K562 (cell line): ENCODE measurements at regions not wholly inside any gene's neighbourhood (a gene's known extent, or its start where the extent isn't known, plus 50 kb on each side); places are given as distances from the start of the nearest gene placed in this dataset.

Experiments used
- ATAC-seq: fragments of 200-7000 bp; cut with Tn5 transposase; 3 replicates; pipeline ENCODE4 v1.9.1; 2020; ENCODE audit warnings: moderate library complexity
- BruUV-seq: library from RNA; stranded (reverse); fragments of 400-500 nt; replicated peaks from 2 replicates; lab custom pipeline; 2021; lab: Mats Ljungman, UMichigan
- CTCF ChIA-PET: fragments of 300-600 bp; formaldehyde crosslinking; extraction: SDS; loops from one replicate; lab custom pipeline; 2021; ENCODE audit warnings: low intra/inter-chr PET ratio; lab: Yijun Ruan, JAX
- POLR2A ChIA-PET: fragments of 300-600, 350-650 bp; sonication (Branson Sonifier 250); formaldehyde crosslinking; extraction: SDS; loops from one replicate; lab custom pipeline; 2021; ENCODE audit warnings: antibody characterized with exemption, inconsistent platforms; lab: Yijun Ruan, JAX
- DNase-seq, 4 experiments: peaks; one replicate each; pipeline versions ENCODE4 v3.0.0 to v3.0.0-alpha.2; 2011 to 2018; ENCODE audit warnings: low spot score in 3 of 4, mixed read lengths in 3 of 4; ENCODE audit errors: extremely low read depth in 1 of 4
- FAIRE-seq: peaks from 2 replicates; lab custom pipeline; 2011; peaks lifted over from hg19 to GRCh38; lab: Jason Lieb, UNC
- H2AFZ ChIP-seq: 2 replicates; pipeline ENCODE4 v1.6.0; 2011; ENCODE audit warnings: low read depth, low read length, control low read depth, inconsistent platforms
- H3K27ac ChIP-seq: fragments of 200-600 bp; 3 replicates; pipeline ENCODE4 v1.8.0; 2011; ENCODE audit warnings: low read depth, mild to moderate bottlenecking, control low read depth, inconsistent platforms, low read length, moderate library complexity, mixed read lengths; ENCODE audit errors: extremely low read depth
- H3K27me3 ChIP-seq, 2 experiments: fragments of 300-600 bp in 1 of 2; 2 replicates in 1 of 2; 3 replicates in 1 of 2; pipeline versions ENCODE4 v1.6.0 to v1.8.0; 2011; ENCODE audit warnings: inconsistent platforms in 2 of 2, low read length in 2 of 2, mild to moderate bottlenecking in 1 of 2, mixed read lengths in 1 of 2, moderate library complexity in 1 of 2; ENCODE audit not compliant: control insufficient read depth in 2 of 2, insufficient read depth in 2 of 2
- H3K36me3 ChIP-seq: fragments of 300-600 bp; 3 replicates; pipeline ENCODE4 v1.8.0; 2011; ENCODE audit warnings: mild to moderate bottlenecking, low read length, inconsistent platforms; ENCODE audit not compliant: control insufficient read depth, insufficient read depth
- H3K4me1 ChIP-seq, 2 experiments: fragments of 200-600 bp in 1 of 2; replicated peaks in 1 of 2; 2 replicates in 1 of 2; 3 replicates in 1 of 2; pipeline versions ENCODE4 v1.5.1 to v1.8.0; 2011; ENCODE audit warnings: inconsistent platforms in 2 of 2, low read length in 2 of 2, mild to moderate bottlenecking in 1 of 2, mixed read lengths in 1 of 2, moderate library complexity in 1 of 2; ENCODE audit not compliant: control insufficient read depth in 2 of 2, insufficient read depth in 2 of 2
- H3K4me2 ChIP-seq: 2 replicates; pipeline ENCODE4 v1.6.1; 2011; ENCODE audit warnings: low read length, control low read depth, inconsistent platforms, mixed read lengths; ENCODE audit not compliant: insufficient read depth
- H3K4me3 ChIP-seq: fragments of 200-600 bp; sonication (generic), shearing (Covaris generic); 2 replicates; pipeline ENCODE4 v1.5.1; 2016; ENCODE audit warnings: control low read depth, inconsistent platforms
- H3K79me2 ChIP-seq: fragments of 200-600 bp; 3 replicates; pipeline ENCODE4 v1.8.0; 2011; ENCODE audit warnings: low read length, inconsistent platforms; ENCODE audit not compliant: control insufficient read depth, insufficient read depth
- H3K9ac ChIP-seq, 2 experiments: 2 replicates each; pipeline versions ENCODE4 v1.6.0 to v1.6.1; 2011; ENCODE audit warnings: low read depth in 2 of 2, low read length in 2 of 2, control low read depth in 1 of 2, inconsistent platforms in 1 of 2, mild to moderate bottlenecking in 1 of 2, mixed read lengths in 1 of 2; ENCODE audit not compliant: insufficient read depth in 1 of 2
- H3K9me1 ChIP-seq: one replicate; pipeline ENCODE4 v1.6.0; 2011; ENCODE audit warnings: inconsistent platforms, mild to moderate bottlenecking, low read length, moderate library complexity; ENCODE audit not compliant: control insufficient read depth, insufficient read depth
- H3K9me3 ChIP-seq: replicated peaks from 2 replicates; pipeline ENCODE4 v1.5.1; 2011; ENCODE audit warnings: low read depth, low read length, inconsistent platforms; ENCODE audit not compliant: control insufficient read depth, insufficient read depth
- H4K20me1 ChIP-seq: replicated peaks from 2 replicates; pipeline ENCODE4 v1.6.1; 2011; ENCODE audit warnings: low read length, inconsistent platforms, mixed read lengths; ENCODE audit not compliant: control insufficient read depth, insufficient read depth
- CREM ChIP-seq: IDR thresholded peaks from 2 replicates; pipeline ENCODE4 v1.6.1; 2014; ENCODE audit warnings: antibody characterized with exemption, low read depth
- FOXK1 ChIP-seq: sonication (generic); formaldehyde crosslinking; IDR thresholded peaks from 2 replicates; pipeline ENCODE4 v1.8.0; 2022; ENCODE audit warnings: missing genetic modification reagents, mild to moderate bottlenecking, borderline replicate concordance
- HDAC1 ChIP-seq, 2 experiments: fragments of 450-650 bp; IDR thresholded peaks; 2 replicates each; pipeline ENCODE4 v1.6.1; 2016 to 2017; ENCODE audit warnings: inconsistent platforms in 1 of 2, mild to moderate bottlenecking in 1 of 2, moderate library complexity in 1 of 2
- NCOA2 ChIP-seq, 2 experiments: fragments of 450-650 bp; IDR thresholded peaks; 2 replicates each; pipeline ENCODE4 v1.6.1; 2018; ENCODE audit warnings: mild to moderate bottlenecking in 2 of 2, moderate library complexity in 1 of 2; ENCODE audit not compliant: partially characterized antibody in 2 of 2
- NFE2 ChIP-seq: IDR thresholded peaks from 2 replicates; pipeline ENCODE4 v1.6.1; 2014; ENCODE audit warnings: antibody characterized with exemption, low read depth
- RBFOX2 ChIP-seq: fragments of 200-400 bp; formaldehyde crosslinking; IDR thresholded peaks from 2 replicates; pipeline ENCODE4 v1.6.1; 2017; ENCODE audit warnings: low read depth, mild to moderate bottlenecking, low read length, moderate library complexity
- RFX1 ChIP-seq: fragments of 450-650 bp; IDR thresholded peaks from 2 replicates; pipeline ENCODE4 v1.6.1; 2016; ENCODE audit warnings: mild to moderate bottlenecking, moderate library complexity
- TCF3 ChIP-seq: sonication (generic); formaldehyde crosslinking; IDR thresholded peaks from 2 replicates; pipeline ENCODE4 v1.4.0; 2020; ENCODE audit warnings: mild to moderate bottlenecking, missing genetic modification reagents
- XRCC3 ChIP-seq: fragments of 450-650 bp; IDR thresholded peaks from 2 replicates; pipeline ENCODE4 v1.6.1; 2017; ENCODE audit warnings: mild to moderate bottlenecking, moderate library complexity
- ZKSCAN3 ChIP-seq: fragments of 250-450 bp; sonication (Bioruptor Pico); IDR thresholded peaks from 2 replicates; pipeline ENCODE4 v1.4.0; 2020
- ZNF217 ChIP-seq: sonication (generic); formaldehyde crosslinking; IDR thresholded peaks from 2 replicates; pipeline ENCODE4 v1.8.0; 2022; ENCODE audit warnings: mild to moderate bottlenecking, missing genetic modification reagents
- ZNF253 ChIP-seq: fragments of 250-450 bp; sonication (Bioruptor Pico); conservative IDR thresholded peaks from 2 replicates; pipeline ENCODE4 v1.6.1; 2021; ENCODE audit warnings: mild to moderate bottlenecking
- ZNF583 ChIP-seq: fragments of 250-450 bp; sonication (Bioruptor Pico); IDR thresholded peaks from 2 replicates; pipeline ENCODE4 v1.4.0; 2020
- WGBS: fragments of 100-300 bp; shearing (Covaris generic); methylation state at CpG from one replicate; pipeline ENCODE4 v1.1.6; 2016; ENCODE audit warnings: low coverage, mixed read lengths; ENCODE audit not compliant: insufficient coverage; ENCODE audit errors: missing lambda C conversion rate; 5-methylcytosine and 5-hydroxymethylcytosine counted together
- in situ Hi-C: fragments of 300-500 bp; cut with MboI; formaldehyde crosslinking; loops from 4 replicates; pipeline ENCODE4 v1.15.0; 2018; ENCODE audit warnings: inconsistent platforms, mixed read lengths
- intact Hi-C: fragments of 100-400 bp; cut with micrococcal nuclease; formaldehyde crosslinking; loops from 2 replicates; pipeline ENCODE4 v1.14.2; 2022
- TF ChIP-seq, protein P1 (sequence below): IDR thresholded peaks from 2 replicates; pipeline ENCODE4 v1.6.1; 2014; ENCODE audit warnings: antibody characterized with exemption
- TF ChIP-seq, protein P2 (sequence below): fragments of 450-650 bp; formaldehyde crosslinking; IDR thresholded peaks from 2 replicates; pipeline ENCODE4 v1.4.0; 2020; ENCODE audit warnings: mild to moderate bottlenecking, moderate library complexity
- TF ChIP-seq, protein P3 (sequence below): sonication (generic); formaldehyde crosslinking; IDR thresholded peaks from 2 replicates; pipeline ENCODE4 v1.4.0; 2020; ENCODE audit warnings: mild to moderate bottlenecking, missing genetic modification reagents
- TF ChIP-seq, protein P4 (sequence below): fragments of 450-650 bp; IDR thresholded peaks from 2 replicates; pipeline ENCODE4 v1.6.1; 2018; ENCODE audit warnings: mild to moderate bottlenecking, low read depth; ENCODE audit not compliant: partially characterized antibody

DNA sequence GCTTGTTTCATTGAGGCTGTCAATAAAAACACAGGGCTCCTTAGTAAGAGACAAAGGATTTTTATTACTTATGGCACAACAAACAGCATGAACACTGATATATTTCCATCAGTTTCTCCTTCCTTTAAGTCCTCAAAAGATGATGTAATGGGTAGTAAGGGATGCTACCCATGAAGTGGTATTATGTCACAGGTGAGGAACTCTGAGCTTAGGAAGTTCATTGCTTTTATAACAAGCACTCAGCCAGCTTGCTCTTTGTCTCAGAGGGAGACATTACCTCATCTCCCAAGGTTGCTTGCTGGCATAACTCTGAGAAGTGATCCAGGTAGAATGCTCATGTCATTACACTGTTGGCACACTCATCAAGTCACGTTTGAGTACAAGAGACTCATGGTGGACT lies 287.0 kb upstream of the OR4E1 start (continued):
- TF ChIP-seq, protein P1, sequence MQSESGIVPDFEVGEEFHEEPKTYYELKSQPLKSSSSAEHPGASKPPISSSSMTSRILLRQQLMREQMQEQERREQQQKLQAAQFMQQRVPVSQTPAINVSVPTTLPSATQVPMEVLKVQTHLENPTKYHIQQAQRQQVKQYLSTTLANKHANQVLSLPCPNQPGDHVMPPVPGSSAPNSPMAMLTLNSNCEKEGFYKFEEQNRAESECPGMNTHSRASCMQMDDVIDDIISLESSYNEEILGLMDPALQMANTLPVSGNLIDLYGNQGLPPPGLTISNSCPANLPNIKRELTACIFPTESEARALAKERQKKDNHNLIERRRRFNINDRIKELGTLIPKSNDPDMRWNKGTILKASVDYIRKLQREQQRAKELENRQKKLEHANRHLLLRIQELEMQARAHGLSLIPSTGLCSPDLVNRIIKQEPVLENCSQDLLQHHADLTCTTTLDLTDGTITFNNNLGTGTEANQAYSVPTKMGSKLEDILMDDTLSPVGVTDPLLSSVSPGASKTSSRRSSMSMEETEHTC = no peak
- no peak for TF ChIP-seq ZNF253 (CRISPR knock-in tag)
- no peak for TF ChIP-seq XRCC3
- TF ChIP-seq, protein P2, sequence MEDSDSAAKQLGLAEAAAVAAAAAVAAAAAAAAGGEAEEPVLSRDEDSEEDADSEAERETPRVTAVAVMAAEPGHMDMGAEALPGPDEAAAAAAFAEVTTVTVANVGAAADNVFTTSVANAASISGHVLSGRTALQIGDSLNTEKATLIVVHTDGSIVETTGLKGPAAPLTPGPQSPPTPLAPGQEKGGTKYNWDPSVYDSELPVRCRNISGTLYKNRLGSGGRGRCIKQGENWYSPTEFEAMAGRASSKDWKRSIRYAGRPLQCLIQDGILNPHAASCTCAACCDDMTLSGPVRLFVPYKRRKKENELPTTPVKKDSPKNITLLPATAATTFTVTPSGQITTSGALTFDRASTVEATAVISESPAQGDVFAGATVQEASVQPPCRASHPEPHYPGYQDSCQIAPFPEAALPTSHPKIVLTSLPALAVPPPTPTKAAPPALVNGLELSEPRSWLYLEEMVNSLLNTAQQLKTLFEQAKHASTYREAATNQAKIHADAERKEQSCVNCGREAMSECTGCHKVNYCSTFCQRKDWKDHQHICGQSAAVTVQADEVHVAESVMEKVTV (CRISPR knock-in tag) = no peak
- no peak for TF ChIP-seq ZNF583 (CRISPR knock-in tag)
- no peak for TF ChIP-seq NFE2

DNA sequence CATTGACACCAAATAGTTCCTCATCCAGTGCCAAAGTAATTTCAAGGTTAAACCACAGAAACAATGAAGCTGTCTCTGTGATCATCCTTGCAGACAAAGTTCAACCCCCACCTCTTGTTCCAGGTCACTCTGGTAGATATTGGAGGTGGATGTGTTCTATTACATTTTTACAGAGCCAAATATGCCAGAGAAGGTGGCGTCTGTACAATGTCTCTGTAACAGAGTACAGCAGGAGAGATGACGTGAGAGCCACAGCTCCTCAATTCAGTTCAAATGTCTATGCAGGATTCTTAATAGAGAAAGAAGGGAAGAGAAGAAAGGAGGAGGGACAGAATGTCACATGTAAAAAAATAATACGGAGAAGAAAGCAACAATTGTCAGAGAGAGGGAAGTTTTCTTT lies 268.3 kb upstream of the OR4E1 start:
- H3K4me3 ChIP-seq = no peak overlapping the region
- WGBS = 0% methylated on average over 2 of the region's 3 CpGs
- in situ Hi-C loops = no loop called here
- TF ChIP-seq, protein P3, sequence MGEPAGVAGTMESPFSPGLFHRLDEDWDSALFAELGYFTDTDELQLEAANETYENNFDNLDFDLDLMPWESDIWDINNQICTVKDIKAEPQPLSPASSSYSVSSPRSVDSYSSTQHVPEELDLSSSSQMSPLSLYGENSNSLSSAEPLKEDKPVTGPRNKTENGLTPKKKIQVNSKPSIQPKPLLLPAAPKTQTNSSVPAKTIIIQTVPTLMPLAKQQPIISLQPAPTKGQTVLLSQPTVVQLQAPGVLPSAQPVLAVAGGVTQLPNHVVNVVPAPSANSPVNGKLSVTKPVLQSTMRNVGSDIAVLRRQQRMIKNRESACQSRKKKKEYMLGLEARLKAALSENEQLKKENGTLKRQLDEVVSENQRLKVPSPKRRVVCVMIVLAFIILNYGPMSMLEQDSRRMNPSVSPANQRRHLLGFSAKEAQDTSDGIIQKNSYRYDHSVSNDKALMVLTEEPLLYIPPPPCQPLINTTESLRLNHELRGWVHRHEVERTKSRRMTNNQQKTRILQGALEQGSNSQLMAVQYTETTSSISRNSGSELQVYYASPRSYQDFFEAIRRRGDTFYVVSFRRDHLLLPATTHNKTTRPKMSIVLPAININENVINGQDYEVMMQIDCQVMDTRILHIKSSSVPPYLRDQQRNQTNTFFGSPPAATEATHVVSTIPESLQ (CRISPR knock-in tag) = no peak
- no peak for TF ChIP-seq ZNF217 (CRISPR knock-in tag)
- TF ChIP-seq FOXK1 (CRISPR knock-in tag) = no peak
- no peak for TF ChIP-seq CREM
- TF ChIP-seq RBFOX2 = no peak
- TF ChIP-seq HDAC1 (IDR thresholded peaks at IDR 0.05) = no peak
- TF ChIP-seq, protein P4, sequence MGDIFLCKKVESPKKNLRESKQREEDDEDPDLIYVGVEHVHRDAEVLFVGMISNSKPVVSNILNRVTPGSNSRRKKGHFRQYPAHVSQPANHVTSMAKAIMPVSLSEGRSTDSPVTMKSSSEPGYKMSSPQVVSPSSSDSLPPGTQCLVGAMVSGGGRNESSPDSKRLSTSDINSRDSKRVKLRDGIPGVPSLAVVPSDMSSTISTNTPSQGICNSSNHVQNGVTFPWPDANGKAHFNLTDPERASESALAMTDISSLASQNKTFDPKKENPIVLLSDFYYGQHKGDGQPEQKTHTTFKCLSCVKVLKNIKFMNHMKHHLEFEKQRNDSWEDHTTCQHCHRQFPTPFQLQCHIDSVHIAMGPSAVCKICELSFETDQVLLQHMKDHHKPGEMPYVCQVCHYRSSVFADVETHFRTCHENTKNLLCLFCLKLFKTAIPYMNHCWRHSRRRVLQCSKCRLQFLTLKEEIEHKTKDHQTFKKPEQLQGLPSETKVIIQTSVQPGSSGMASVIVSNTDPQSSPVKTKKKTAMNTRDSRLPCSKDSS = no peak
- TF ChIP-seq TCF3 (CRISPR knock-in tag) = no peak
- TF ChIP-seq RFX1 = no peak
- no peak for TF ChIP-seq NCOA2 (IDR thresholded peaks at IDR 0.05; ENCODE audit: partially characterized antibody in 2 of 2)
- no peak for TF ChIP-seq ZKSCAN3 (CRISPR knock-in tag)

More for the DNA sequence above, 268.3 kb upstream of the OR4E1 start:
- Histone ChIP-seq H3K9me3 (no peaks in the 10 kb centered on the region), H3K27me3 (no peaks in the 10 kb centered on the region), H4K20me1 (no peaks in the 10 kb centered on the region), H3K79me2 (no peaks in the 10 kb centered on the region), H3K27ac (no peak overlapping the region), H3K9ac (no peak overlapping the region), H3K36me3 (no peaks in the 10 kb centered on the region), H2AFZ (no peak overlapping the region), H3K9me1 (no peaks in the 10 kb centered on the region), H3K4me1 (no peaks in the 10 kb centered on the region), H3K4me2 (no peak overlapping the region)
- CTCF ChIA-PET = no interaction called here
- DNase-seq (no peak), FAIRE-seq (no peak), ATAC-seq (no peak)
- no TSS peak for BruUV-seq
- POLR2A ChIA-PET = interaction anchor here (1.3 kb wide), 1 partner anchor 10 kb away, joined by 4 read pairs; no protein-coding TSS in a partner anchor
- intact Hi-C loops = no loop called here
